GM23338 (cell line): ENCODE measurements at regions not wholly inside any gene's neighbourhood (a gene's known extent, or its start where the extent isn't known, plus 50 kb on each side); places are given as distances from the start of the nearest gene placed in this dataset.

Experiments
- CREB1 ChIP-seq: fragments of 250-450 bp; sonication (Bioruptor Pico); IDR thresholded peaks from 2 replicates; pipeline ENCODE4 v1.5.0; 2020; ENCODE audit warnings: low read depth, mild to moderate bottlenecking, moderate library complexity
- CTCF ChIP-seq, 2 experiments: fragments of 200-600 bp in 1 of 2; sonication (generic) in 1 of 2; conservative IDR thresholded peaks; 2 replicates each; pipeline versions ENCODE4 v1.5.1 to v1.6.1; 2016 to 2017; ENCODE audit warnings: antibody characterized with exemption in 2 of 2, low read depth in 2 of 2, mild to moderate bottlenecking in 2 of 2, moderate library complexity in 1 of 2
- EZH2 ChIP-seq: fragments of 200-600 bp; sonication (generic); IDR thresholded peaks from one replicate; pipeline ENCODE4 v1.8.0; 2017; ENCODE audit warnings: antibody characterized with exemption, mild to moderate bottlenecking, low read depth; ENCODE audit not compliant: unreplicated experiment
- JUNB ChIP-seq: IDR thresholded peaks from one replicate; pipeline ENCODE4 v1.6.1; 2016; ENCODE audit warnings: antibody characterized with exemption; ENCODE audit not compliant: unreplicated experiment
- NANOG ChIP-seq: IDR thresholded peaks from 2 replicates; pipeline ENCODE4 v1.6.1; 2016; ENCODE audit warnings: antibody characterized with exemption, borderline replicate concordance
- POLR2AphosphoS5 ChIP-seq: IDR thresholded peaks from 2 replicates; pipeline ENCODE4 v1.6.1; 2016; ENCODE audit warnings: antibody characterized with exemption, low read depth
- REST ChIP-seq: IDR thresholded peaks from one replicate; pipeline ENCODE4 v1.6.1; 2018; ENCODE audit warnings: antibody characterized with exemption; ENCODE audit not compliant: unreplicated experiment

GRCh38 chr5:60229691-60230185, 336.2 kb upstream of the PDE4D start:
- TF ChIP-seq JUNB: no peak
- TF ChIP-seq EZH2: no peak
- TF ChIP-seq CTCF (conservative IDR thresholded peaks at IDR 0.05; ENCODE audit: low read depth in 2 of 2): no peak
- TF ChIP-seq POLR2AphosphoS5: no peak
- no peak for TF ChIP-seq CREB1
- no peak for TF ChIP-seq REST
- TF ChIP-seq NANOG: no peak
